IMR-90 (cell line): ENCODE measurements at regions not wholly inside any gene's neighbourhood (a gene's known extent, or its start where the extent isn't known, plus 50 kb on each side); places are given as distances from the start of the nearest gene placed in this dataset.
A peak's percentile ranks its signal among the peaks of the same experiment; 100 is the strongest.

Experiments
- ATAC-seq: fragments of 200-7000 bp; cut with Tn5 transposase; 2 replicates; pipeline ENCODE4 v1.9.1; 2020; ENCODE audit warnings: low read depth, mild to moderate bottlenecking, moderate library complexity
- BruUV-seq: library from RNA; stranded (reverse); fragments of 400-500 nt; replicated peaks from 2 replicates; lab custom pipeline; 2021; lab: Mats Ljungman, UMichigan
- CTCF ChIA-PET: fragments of 300-600 bp; formaldehyde crosslinking; extraction: SDS; loops from one replicate; lab custom pipeline; 2021; ENCODE audit warnings: antibody characterized with exemption; lab: Yijun Ruan, JAX
- POLR2A ChIA-PET: fragments of 300-600 bp; sonication (Branson Sonifier 250); formaldehyde crosslinking; loops from one replicate; lab custom pipeline; 2022; ENCODE audit warnings: antibody characterized with exemption; ENCODE audit not compliant: unreplicated experiment; lab: Charles Lee
- DNase-seq: peaks from one replicate; pipeline ENCODE4 v3.0.0; 2013
- H2AFZ ChIP-seq: replicated peaks from 2 replicates; pipeline ENCODE3; 2013; ENCODE audit warnings: low read length, mild to moderate bottlenecking; ENCODE audit not compliant: poor library complexity
- H2AK5ac ChIP-seq: 2 replicates; pipeline ENCODE4 v1.6.1; 2013; ENCODE audit warnings: low read depth, low read length, inconsistent platforms
- H2AK9ac ChIP-seq: replicated peaks from 2 replicates; pipeline ENCODE3; 2013; ENCODE audit warnings: mild to moderate bottlenecking, low read depth, low read length, moderate library complexity; ENCODE audit not compliant: poor library complexity
- H2BK120ac ChIP-seq: 2 replicates; pipeline ENCODE4 v1.6.1; 2013; ENCODE audit warnings: low read depth, low read length, inconsistent platforms
- H2BK15ac ChIP-seq: 3 replicates; pipeline ENCODE4 v1.6.1; 2013; ENCODE audit warnings: low read depth, low read length, inconsistent platforms
- H2BK20ac ChIP-seq: 2 replicates; pipeline ENCODE4 v1.6.1; 2013; ENCODE audit warnings: low read depth, mild to moderate bottlenecking, inconsistent platforms, low read length, moderate library complexity
- H2BK5ac ChIP-seq: 2 replicates; pipeline ENCODE4 v1.6.1; 2013; ENCODE audit warnings: mild to moderate bottlenecking, low read depth, low read length, inconsistent platforms; ENCODE audit not compliant: poor library complexity, severe bottlenecking
- H3K14ac ChIP-seq: replicated peaks from 2 replicates; pipeline ENCODE4 v1.6.1; 2013; ENCODE audit warnings: low read depth, low read length, inconsistent platforms
- H3K18ac ChIP-seq: 2 replicates; pipeline ENCODE4 v1.6.1; 2013; ENCODE audit warnings: low read depth, low read length, control low read depth
- H3K23ac ChIP-seq: 2 replicates; pipeline ENCODE4 v1.6.1; 2013; ENCODE audit warnings: low read depth, low read length, inconsistent platforms
- H3K27ac ChIP-seq: 2 replicates; pipeline ENCODE4 v1.5.1; 2013; ENCODE audit warnings: mild to moderate bottlenecking, control low read depth, low read length; ENCODE audit not compliant: insufficient read depth
- H3K27me3 ChIP-seq: 2 replicates; pipeline ENCODE4 v1.6.1; 2013; ENCODE audit warnings: low read length; ENCODE audit not compliant: control insufficient read depth, insufficient read depth
- H3K36me3 ChIP-seq: 2 replicates; pipeline ENCODE4 v1.6.1; 2013; ENCODE audit warnings: low read length, mixed read lengths; ENCODE audit not compliant: control insufficient read depth, insufficient read depth
- H3K4ac ChIP-seq: 2 replicates; pipeline ENCODE4 v1.6.1; 2013; ENCODE audit warnings: low read depth, low read length, inconsistent platforms
- H3K4me1 ChIP-seq: 2 replicates; pipeline ENCODE4 v1.6.1; 2013; ENCODE audit warnings: low read length, mixed read lengths; ENCODE audit not compliant: control insufficient read depth, insufficient read depth
- H3K4me2 ChIP-seq: 2 replicates; pipeline ENCODE4 v1.6.1; 2013; ENCODE audit warnings: low read depth, mild to moderate bottlenecking, control low read depth, low read length, moderate library complexity
- H3K4me3 ChIP-seq: 2 replicates; pipeline ENCODE4 v1.5.1; 2013; ENCODE audit warnings: low read depth, mild to moderate bottlenecking, control low read depth, low read length, moderate library complexity; ENCODE audit not compliant: insufficient read depth
- H3K56ac ChIP-seq: 2 replicates; pipeline ENCODE4 v1.6.1; 2013; ENCODE audit warnings: low read length, inconsistent platforms; ENCODE audit not compliant: insufficient read depth; ENCODE audit errors: extremely low read depth
- H3K79me1 ChIP-seq, 2 experiments: 2 replicates each; pipeline ENCODE4 v1.6.1; 2013; ENCODE audit warnings: low read length in 2 of 2, inconsistent platforms in 1 of 2, low read depth in 1 of 2
- H3K9ac ChIP-seq: 2 replicates; pipeline ENCODE4 v1.6.1; 2013; ENCODE audit warnings: low read depth, low read length, control low read depth
- H3K9me1 ChIP-seq: 2 replicates; pipeline ENCODE4 v1.6.1; 2013; ENCODE audit warnings: low read length, inconsistent platforms; ENCODE audit not compliant: insufficient read depth
- H3K9me3 ChIP-seq: 2 replicates; pipeline ENCODE4 v1.6.1; 2013; ENCODE audit warnings: low read length; ENCODE audit not compliant: control insufficient read depth, insufficient read depth
- H4K20me1 ChIP-seq: 2 replicates; pipeline ENCODE4 v1.6.1; 2013; ENCODE audit warnings: low read length, inconsistent platforms; ENCODE audit not compliant: insufficient read depth
- H4K5ac ChIP-seq: 2 replicates; pipeline ENCODE4 v1.6.1; 2013; ENCODE audit warnings: mild to moderate bottlenecking, low read depth, low read length, control low read depth
- H4K8ac ChIP-seq, 2 experiments: 2 replicates each; pipeline ENCODE4 v1.6.1; 2013; ENCODE audit warnings: low read depth in 2 of 2, low read length in 2 of 2, control low read depth in 1 of 2, inconsistent platforms in 1 of 2
- H4K91ac ChIP-seq: 2 replicates; pipeline ENCODE4 v1.6.1; 2013; ENCODE audit warnings: low read depth, low read length, inconsistent platforms; ENCODE audit not compliant: insufficient read depth
- BHLHE40 ChIP-seq: fragments of 150-350 bp; IDR thresholded peaks from 2 replicates; pipeline ENCODE4 v1.6.1; 2016; ENCODE audit warnings: mild to moderate bottlenecking, low read depth, low read length
- CEBPB ChIP-seq: IDR thresholded peaks from 2 replicates; pipeline ENCODE4 v1.6.1; 2012; ENCODE audit warnings: low read depth, low read length, improper control_type of control experiment
- CHD1 ChIP-seq: IDR thresholded peaks from 2 replicates; pipeline ENCODE4 v1.6.1; 2012; ENCODE audit warnings: low read depth, low read length, improper control_type of control experiment
- CTCF ChIP-seq: conservative IDR thresholded peaks from 2 replicates; pipeline ENCODE4 v1.5.1; 2012; ENCODE audit warnings: mild to moderate bottlenecking, low read depth, low read length, improper control_type of control experiment
- ELK1 ChIP-seq: fragments of 150-350 bp; IDR thresholded peaks from 2 replicates; pipeline ENCODE4 v1.6.1; 2016; ENCODE audit warnings: low read depth, mild to moderate bottlenecking, low read length, moderate library complexity, borderline replicate concordance
- FOS ChIP-seq: fragments of 150-350 bp; IDR thresholded peaks from 2 replicates; pipeline ENCODE4 v1.6.1; 2016; ENCODE audit warnings: low read depth, low read length
- MAFK ChIP-seq: IDR thresholded peaks from 2 replicates; pipeline ENCODE4 v1.6.1; 2012; ENCODE audit warnings: low read depth, low read length, improper control_type of control experiment
- MXI1 ChIP-seq: IDR thresholded peaks from 2 replicates; pipeline ENCODE4 v1.6.1; 2012; ENCODE audit warnings: low read depth, mild to moderate bottlenecking, low read length, moderate library complexity, borderline replicate concordance
- NFE2L2 ChIP-seq: fragments of 150-350 bp; IDR thresholded peaks from 2 replicates; pipeline ENCODE4 v1.6.1; 2016; ENCODE audit warnings: low read depth, mild to moderate bottlenecking, low read length
- POLR2A ChIP-seq: IDR thresholded peaks from 2 replicates; pipeline ENCODE4 v1.6.1; 2012; ENCODE audit warnings: mild to moderate bottlenecking, low read depth, low read length
- RAD21 ChIP-seq: IDR thresholded peaks from 2 replicates; pipeline ENCODE4 v1.6.1; 2012; ENCODE audit warnings: low read length, improper control_type of control experiment
- RCOR1 ChIP-seq: IDR thresholded peaks from 2 replicates; pipeline ENCODE4 v1.6.1; 2012; ENCODE audit warnings: mild to moderate bottlenecking, low read length, improper control_type of control experiment; ENCODE audit not compliant: insufficient replicate concordance
- RFX5 ChIP-seq: IDR thresholded peaks from 2 replicates; pipeline ENCODE4 v1.8.0; 2012; ENCODE audit warnings: low read depth, mild to moderate bottlenecking, low read length, moderate library complexity
- SMC3 ChIP-seq: fragments of 150-350 bp; IDR thresholded peaks from 2 replicates; pipeline ENCODE4 v1.6.1; 2016; ENCODE audit warnings: low read depth, mild to moderate bottlenecking, antibody characterized with exemption, low read length, moderate library complexity
- WGBS, 2 experiments: methylation state at CpG; one replicate each; pipeline versions ENCODE4 v1.1.5 to v1.1.7; 2013; ENCODE audit warnings: missing lambda C conversion rate in 2 of 2; ENCODE audit not compliant: insufficient read length in 1 of 2; ENCODE audit errors: extremely low coverage in 2 of 2; 5-methylcytosine and 5-hydroxymethylcytosine counted together
- dilution Hi-C: fragments of 300-500 bp; cut with HindIII; formaldehyde crosslinking; loops from one replicate; pipeline ENCODE4 v1.14.3; 2018; ENCODE audit warnings: low sequenced_read_pairs; ENCODE audit not compliant: unreplicated experiment
- in situ Hi-C: fragments of 300-500 bp; cut with MboI; formaldehyde crosslinking; loops from 3 replicates; pipeline ENCODE4 v1.14.3; 2019; ENCODE audit warnings: low sequenced_read_pairs, inconsistent platforms, mixed read lengths
- intact Hi-C: fragments of 100-400 bp; cut with micrococcal nuclease; formaldehyde crosslinking; loops from 2 replicates; pipeline ENCODE4 v1.10.0; 2022
- TF ChIP-seq, protein P1 (sequence below): fragments of 150-350 bp; IDR thresholded peaks from 2 replicates; pipeline ENCODE4 v1.6.1; 2017; ENCODE audit warnings: mild to moderate bottlenecking, antibody characterized with exemption, low read length, low read depth

GRCh38 chr15:39075311-39075710 is 505.6 kb upstream of the THBS1 start:
- H2AK5ac ChIP-seq: no peak overlapping the region
- H3K9me1 ChIP-seq: 0 out of 2 replicates have a peak, but pooled peaks cover 3% of the 10 kb centered on the region
- intact Hi-C loops: no loop called here
- peak overlapping the region in 1 of 2 experiments; percentile 53; a peak in 2 of 4 replicates for H4K8ac ChIP-seq
- H2AK9ac ChIP-seq: no peak overlapping the region
- peak overlapping the region; percentile 30 for H4K5ac ChIP-seq
- 0 out of 3 replicates have a peak overlapping the region, but pooled peaks have one; percentile 80 for H2BK15ac ChIP-seq
- WGBS, 2 experiments: no CpG with 5 or more reads among the region's 3 CpGs
- POLR2A ChIA-PET: interaction anchor here (0.6 kb wide), 1 partner anchor 17 kb away, joined by 5 read pairs; no protein-coding TSS in a partner anchor
- peak overlapping the region; percentile 70; the same call in 1 of the 2 replicates for H3K18ac ChIP-seq
- no peak overlapping the region for H3K9ac ChIP-seq
- in situ Hi-C loops: no loop called here
- peak overlapping the region; percentile 48; the same call in 1 of the 2 replicates for H2BK20ac ChIP-seq
- H2BK5ac ChIP-seq: no peak overlapping the region
- H2AFZ ChIP-seq: no peak overlapping the region
- H3K4me3 ChIP-seq: no peak overlapping the region
- no peak overlapping the region for H3K56ac ChIP-seq
- no TSS peak for BruUV-seq
- no peaks in the 10 kb centered on the region for H3K9me3 ChIP-seq
- H3K4me2 ChIP-seq: peak overlapping the region; percentile 39; the same call in 1 of the 2 replicates
- peak overlapping the region; percentile 72; the same call in 1 of the 2 replicates for H3K4ac ChIP-seq
- H3K79me1 ChIP-seq: no peaks in the 10 kb centered on the region
- H3K4me1 ChIP-seq: peaks cover 11% of the 10 kb centered on the region; the same call in 1 of the 2 replicates
- no peak for ATAC-seq
- peak overlapping the region; percentile 47; the same call in 1 of the 2 replicates for H3K14ac ChIP-seq
- H4K20me1 ChIP-seq: no peaks in the 10 kb centered on the region
- H4K91ac ChIP-seq: no peak overlapping the region
- no peak overlapping the region for H3K27ac ChIP-seq
- dilution Hi-C loops: no loop called here
- no peaks in the 10 kb centered on the region for H3K27me3 ChIP-seq
- CTCF ChIA-PET: no interaction called here
- peak; percentile 48 for DNase-seq
- no peak overlapping the region for H3K23ac ChIP-seq
- H2BK120ac ChIP-seq: peak overlapping the region; percentile 46
- TF ChIP-seq POLR2A (no peak), NFE2L2 (no peak), CEBPB (no peak), ELK1 (no peak), MXI1 (no peak), CHD1 (no peak), RCOR1 (no peak), CTCF (no peak), RAD21 (no peak), SMC3 (no peak), RFX5 (no peak), BHLHE40 (no peak), MAFK (no peak), FOS (no peak)
- TF ChIP-seq, protein P1, sequence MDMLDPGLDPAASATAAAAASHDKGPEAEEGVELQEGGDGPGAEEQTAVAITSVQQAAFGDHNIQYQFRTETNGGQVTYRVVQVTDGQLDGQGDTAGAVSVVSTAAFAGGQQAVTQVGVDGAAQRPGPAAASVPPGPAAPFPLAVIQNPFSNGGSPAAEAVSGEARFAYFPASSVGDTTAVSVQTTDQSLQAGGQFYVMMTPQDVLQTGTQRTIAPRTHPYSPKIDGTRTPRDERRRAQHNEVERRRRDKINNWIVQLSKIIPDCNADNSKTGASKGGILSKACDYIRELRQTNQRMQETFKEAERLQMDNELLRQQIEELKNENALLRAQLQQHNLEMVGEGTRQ: no peak
- H3K36me3 ChIP-seq: no peaks in the 10 kb centered on the region
